ENCODE measurements at regions not wholly inside any gene's neighbourhood (a gene's known extent, or its start where the extent isn't known, plus 50 kb on each side); places are given as distances from the start of the nearest gene placed in this dataset.

DNA sequence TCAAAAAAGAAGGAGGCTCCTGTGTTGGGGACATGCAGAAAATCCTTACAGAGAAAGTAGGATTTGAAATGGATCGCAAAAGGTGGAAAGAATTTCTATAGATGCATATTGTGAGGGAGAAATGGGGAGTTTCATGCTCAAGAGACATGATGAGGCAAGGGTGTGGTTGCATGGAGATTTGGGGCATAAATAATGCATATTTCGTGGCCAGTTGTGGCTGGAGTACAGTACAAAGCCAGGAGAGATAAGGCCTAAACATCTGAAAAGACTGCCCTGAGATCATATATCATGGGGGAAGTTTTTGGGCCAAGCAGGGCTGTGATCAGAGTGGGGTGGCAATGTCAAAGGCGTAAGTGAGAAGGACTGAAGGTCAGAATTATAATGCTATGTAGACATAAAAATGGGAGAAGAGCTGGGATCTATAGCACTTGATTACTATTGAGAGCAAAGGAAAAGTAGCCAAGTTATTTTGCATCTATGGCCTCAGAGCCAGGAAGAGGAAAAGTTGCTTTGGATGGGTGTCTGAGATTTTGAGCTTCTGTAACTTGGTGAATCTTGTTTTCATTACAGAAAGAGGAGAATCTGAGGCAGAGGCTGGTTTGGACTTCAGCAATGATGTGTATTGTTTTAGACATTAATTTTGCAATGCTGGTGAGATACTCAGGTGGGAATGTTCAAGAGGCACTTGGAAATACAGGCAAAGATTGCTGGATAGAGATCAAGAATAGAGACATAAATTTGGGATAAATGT, 166.6 kb downstream of the INHBA start:
- H3K27ac ChIP-seq (ENCODE audit: low read depth in 1 of 2, low read length in 2 of 2) = no peak overlapping the region
- H3K9me3 ChIP-seq (ENCODE audit: control insufficient read depth in 4 of 4, low read length in 3 of 4) = no peaks in the 10 kb centered on the region
- H3K27me3 ChIP-seq (ENCODE audit: control insufficient read depth in 4 of 4, insufficient read depth in 4 of 4, low read length in 3 of 4) = no peaks in the 10 kb centered on the region
- H3K9ac ChIP-seq (ENCODE audit: low read depth in 1 of 2, low read length in 2 of 2) = no peak overlapping the region
- H3K4me3 ChIP-seq (ENCODE audit: low read depth in 1 of 3, low read length in 3 of 3) = no peak overlapping the region
- no peaks in the 10 kb centered on the region for H3K36me3 ChIP-seq (ENCODE audit: control insufficient read depth in 4 of 4, insufficient read depth in 3 of 4, low read depth in 1 of 4, low read length in 3 of 4)
- 94% methylated on average over 3 of the region's 3 CpGs for WGBS
- TF ChIP-seq NR2F2 (IDR thresholded peaks at IDR 0.05) (no peak), JUND (IDR thresholded peaks at IDR 0.05) (no peak), RXRA (IDR thresholded peaks at IDR 0.05) (no peak), SP1 (IDR thresholded peaks at IDR 0.05) (no peak), RAD21 (IDR thresholded peaks at IDR 0.05) (no peak), EGR1 (IDR thresholded peaks at IDR 0.05; ENCODE audit: low read depth in 2 of 2) (no peak), HNF4G (IDR thresholded peaks at IDR 0.05) (no peak), YY1 (IDR thresholded peaks at IDR 0.05) (no peak), TAF1 (conservative IDR thresholded peaks at IDR 0.05) (no peak), GABPA (IDR thresholded peaks at IDR 0.05 in 1 of 2, conservative IDR thresholded peaks at IDR 0.05 in 1 of 2) (no peak), FOXA1 (IDR thresholded peaks at IDR 0.05) (no peak), HNF4A (conservative IDR thresholded peaks at IDR 0.05) (no peak)
- TF ChIP-seq, protein P1, sequence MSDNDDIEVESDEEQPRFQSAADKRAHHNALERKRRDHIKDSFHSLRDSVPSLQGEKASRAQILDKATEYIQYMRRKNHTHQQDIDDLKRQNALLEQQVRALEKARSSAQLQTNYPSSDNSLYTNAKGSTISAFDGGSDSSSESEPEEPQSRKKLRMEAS (IDR thresholded peaks at IDR 0.05) = no peak
- TF ChIP-seq, protein P2, sequence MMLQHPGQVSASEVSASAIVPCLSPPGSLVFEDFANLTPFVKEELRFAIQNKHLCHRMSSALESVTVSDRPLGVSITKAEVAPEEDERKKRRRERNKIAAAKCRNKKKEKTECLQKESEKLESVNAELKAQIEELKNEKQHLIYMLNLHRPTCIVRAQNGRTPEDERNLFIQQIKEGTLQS (IDR thresholded peaks at IDR 0.05) = no peak
- TF ChIP-seq, protein P3, sequence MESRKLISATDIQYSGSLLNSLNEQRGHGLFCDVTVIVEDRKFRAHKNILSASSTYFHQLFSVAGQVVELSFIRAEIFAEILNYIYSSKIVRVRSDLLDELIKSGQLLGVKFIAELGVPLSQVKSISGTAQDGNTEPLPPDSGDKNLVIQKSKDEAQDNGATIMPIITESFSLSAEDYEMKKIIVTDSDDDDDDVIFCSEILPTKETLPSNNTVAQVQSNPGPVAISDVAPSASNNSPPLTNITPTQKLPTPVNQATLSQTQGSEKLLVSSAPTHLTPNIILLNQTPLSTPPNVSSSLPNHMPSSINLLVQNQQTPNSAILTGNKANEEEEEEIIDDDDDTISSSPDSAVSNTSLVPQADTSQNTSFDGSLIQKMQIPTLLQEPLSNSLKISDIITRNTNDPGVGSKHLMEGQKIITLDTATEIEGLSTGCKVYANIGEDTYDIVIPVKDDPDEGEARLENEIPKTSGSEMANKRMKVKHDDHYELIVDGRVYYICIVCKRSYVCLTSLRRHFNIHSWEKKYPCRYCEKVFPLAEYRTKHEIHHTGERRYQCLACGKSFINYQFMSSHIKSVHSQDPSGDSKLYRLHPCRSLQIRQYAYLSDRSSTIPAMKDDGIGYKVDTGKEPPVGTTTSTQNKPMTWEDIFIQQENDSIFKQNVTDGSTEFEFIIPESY (IDR thresholded peaks at IDR 0.05) = no peak
- TF ChIP-seq, protein P4, sequence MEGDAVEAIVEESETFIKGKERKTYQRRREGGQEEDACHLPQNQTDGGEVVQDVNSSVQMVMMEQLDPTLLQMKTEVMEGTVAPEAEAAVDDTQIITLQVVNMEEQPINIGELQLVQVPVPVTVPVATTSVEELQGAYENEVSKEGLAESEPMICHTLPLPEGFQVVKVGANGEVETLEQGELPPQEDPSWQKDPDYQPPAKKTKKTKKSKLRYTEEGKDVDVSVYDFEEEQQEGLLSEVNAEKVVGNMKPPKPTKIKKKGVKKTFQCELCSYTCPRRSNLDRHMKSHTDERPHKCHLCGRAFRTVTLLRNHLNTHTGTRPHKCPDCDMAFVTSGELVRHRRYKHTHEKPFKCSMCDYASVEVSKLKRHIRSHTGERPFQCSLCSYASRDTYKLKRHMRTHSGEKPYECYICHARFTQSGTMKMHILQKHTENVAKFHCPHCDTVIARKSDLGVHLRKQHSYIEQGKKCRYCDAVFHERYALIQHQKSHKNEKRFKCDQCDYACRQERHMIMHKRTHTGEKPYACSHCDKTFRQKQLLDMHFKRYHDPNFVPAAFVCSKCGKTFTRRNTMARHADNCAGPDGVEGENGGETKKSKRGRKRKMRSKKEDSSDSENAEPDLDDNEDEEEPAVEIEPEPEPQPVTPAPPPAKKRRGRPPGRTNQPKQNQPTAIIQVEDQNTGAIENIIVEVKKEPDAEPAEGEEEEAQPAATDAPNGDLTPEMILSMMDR (IDR thresholded peaks at IDR 0.05; ENCODE audit: low read depth, low read length, missing input control) = no peak
- TF ChIP-seq, protein P5, sequence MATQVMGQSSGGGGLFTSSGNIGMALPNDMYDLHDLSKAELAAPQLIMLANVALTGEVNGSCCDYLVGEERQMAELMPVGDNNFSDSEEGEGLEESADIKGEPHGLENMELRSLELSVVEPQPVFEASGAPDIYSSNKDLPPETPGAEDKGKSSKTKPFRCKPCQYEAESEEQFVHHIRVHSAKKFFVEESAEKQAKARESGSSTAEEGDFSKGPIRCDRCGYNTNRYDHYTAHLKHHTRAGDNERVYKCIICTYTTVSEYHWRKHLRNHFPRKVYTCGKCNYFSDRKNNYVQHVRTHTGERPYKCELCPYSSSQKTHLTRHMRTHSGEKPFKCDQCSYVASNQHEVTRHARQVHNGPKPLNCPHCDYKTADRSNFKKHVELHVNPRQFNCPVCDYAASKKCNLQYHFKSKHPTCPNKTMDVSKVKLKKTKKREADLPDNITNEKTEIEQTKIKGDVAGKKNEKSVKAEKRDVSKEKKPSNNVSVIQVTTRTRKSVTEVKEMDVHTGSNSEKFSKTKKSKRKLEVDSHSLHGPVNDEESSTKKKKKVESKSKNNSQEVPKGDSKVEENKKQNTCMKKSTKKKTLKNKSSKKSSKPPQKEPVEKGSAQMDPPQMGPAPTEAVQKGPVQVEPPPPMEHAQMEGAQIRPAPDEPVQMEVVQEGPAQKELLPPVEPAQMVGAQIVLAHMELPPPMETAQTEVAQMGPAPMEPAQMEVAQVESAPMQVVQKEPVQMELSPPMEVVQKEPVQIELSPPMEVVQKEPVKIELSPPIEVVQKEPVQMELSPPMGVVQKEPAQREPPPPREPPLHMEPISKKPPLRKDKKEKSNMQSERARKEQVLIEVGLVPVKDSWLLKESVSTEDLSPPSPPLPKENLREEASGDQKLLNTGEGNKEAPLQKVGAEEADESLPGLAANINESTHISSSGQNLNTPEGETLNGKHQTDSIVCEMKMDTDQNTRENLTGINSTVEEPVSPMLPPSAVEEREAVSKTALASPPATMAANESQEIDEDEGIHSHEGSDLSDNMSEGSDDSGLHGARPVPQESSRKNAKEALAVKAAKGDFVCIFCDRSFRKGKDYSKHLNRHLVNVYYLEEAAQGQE (IDR thresholded peaks at IDR 0.05) = no peak
- peaks cover 2 to 9% (median 6%) of the 10 kb centered on the region in 4 donors for H3K4me1 ChIP-seq (ENCODE audit: control insufficient read depth in 4 of 4, insufficient read depth in 4 of 4, low read length in 3 of 4)
- no peak for DNase-seq (ENCODE audit: low spot score)

Data from liver (tissue), 8 donors.